ENCODE measurements at regions not wholly inside any gene's neighbourhood (a gene's known extent, or its start where the extent isn't known, plus 50 kb on each side); places are given as distances from the start of the nearest gene placed in this dataset.

DNA sequence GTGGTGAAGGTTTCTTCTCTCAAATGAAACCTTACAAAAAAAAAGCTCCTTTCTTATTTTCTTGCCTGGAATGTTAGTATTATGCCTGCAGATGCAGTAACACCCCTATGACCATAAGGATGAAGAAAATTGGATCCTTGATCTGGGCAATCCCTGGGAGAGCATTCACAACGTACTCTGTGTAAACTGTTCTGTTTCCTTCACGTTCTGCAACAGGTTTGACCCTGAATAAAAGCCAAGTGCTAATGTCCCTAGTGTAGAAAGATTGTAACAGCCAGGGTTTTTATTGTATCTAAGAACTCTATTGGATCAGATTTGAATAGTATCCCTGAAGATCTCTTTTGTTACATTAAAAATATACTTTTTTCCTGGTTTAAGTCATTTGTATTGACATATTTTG, 1639.6 kb upstream of the ACO1 start:
- no peak for TF ChIP-seq YY1 (IDR thresholded peaks at IDR 0.05; ENCODE audit: insufficient read depth, insufficient read length)
- no peak for TF ChIP-seq ZNF274 (IDR thresholded peaks at IDR 0.05; ENCODE audit: low read depth, low read length)

Measured in NT2/D1 (cell line).